ENCODE measurements at regions not wholly inside any gene's neighbourhood (a gene's known extent, or its start where the extent isn't known, plus 50 kb on each side); places are given as distances from the start of the nearest gene placed in this dataset.

DNA sequence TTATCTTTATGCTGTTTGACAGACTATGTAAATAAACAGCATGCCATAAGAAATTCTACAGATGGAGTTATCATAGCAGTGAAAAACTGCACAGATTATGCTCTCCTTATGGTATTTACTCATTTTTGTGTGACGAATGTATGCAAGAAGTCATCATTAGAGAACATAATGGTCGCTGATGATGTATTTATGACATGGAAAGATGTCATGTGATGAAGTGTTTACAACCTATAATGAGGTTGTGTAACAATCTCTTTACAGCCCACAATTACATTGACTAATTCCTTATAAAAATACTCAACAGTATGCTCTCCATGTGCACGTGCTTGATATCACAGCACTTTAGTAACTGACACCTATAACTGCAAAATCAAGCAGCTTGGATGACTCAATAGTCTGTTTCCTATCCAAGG is 192.4 kb downstream of the BMP2 start:
- no peaks in the 10 kb centered on the region for H3K4me1 ChIP-seq (ENCODE audit: control insufficient read depth, insufficient read depth, low read depth, low read length)
- no peak for DNase-seq
- peaks cover 2% of the 10 kb centered on the region for H3K9me3 ChIP-seq (ENCODE audit: control insufficient read depth, low read length)
- H2BK15ac ChIP-seq (ENCODE audit: low read depth, poor library complexity, severe bottlenecking) = no peak overlapping the region
- no peak overlapping the region for H3K4me3 ChIP-seq (ENCODE audit: insufficient read depth in 1 of 2, low read depth in 1 of 2, low read length in 2 of 2)
- H2AK5ac ChIP-seq (ENCODE audit: low read length, severe bottlenecking) = no peak overlapping the region
- no peaks in the 10 kb centered on the region for H3K79me1 ChIP-seq (replicated peaks; ENCODE audit: low read length, poor library complexity, severe bottlenecking)
- no peak overlapping the region for H2BK120ac ChIP-seq (ENCODE audit: low read depth, low read length)
- no peaks in the 10 kb centered on the region for H3K27me3 ChIP-seq (ENCODE audit: control insufficient read depth in 1 of 2, insufficient read depth in 1 of 2, low read length in 2 of 2)
- H3K27ac ChIP-seq (ENCODE audit: low read length, poor library complexity, severe bottlenecking) = no peak overlapping the region
- H3K36me3 ChIP-seq (ENCODE audit: control insufficient read depth in 1 of 2, insufficient read depth in 2 of 2, low read depth in 1 of 2, low read length in 2 of 2) = no peaks in the 10 kb centered on the region
- H2AFZ ChIP-seq (ENCODE audit: low read depth, low read length) = no peak overlapping the region
- no peak overlapping the region for H3K18ac ChIP-seq (ENCODE audit: low read depth in 1 of 2, low read length in 2 of 2)
- no peak overlapping the region for H4K91ac ChIP-seq (ENCODE audit: low read length)
- no peak overlapping the region for H3K14ac ChIP-seq (ENCODE audit: low read length in 2 of 2)
- H4K8ac ChIP-seq (ENCODE audit: low read length) = no peak overlapping the region
- WGBS = 38% methylated on average over 2 of the region's 3 CpGs
- H3K4ac ChIP-seq (ENCODE audit: low read depth in 1 of 2, low read length in 2 of 2) = no peak overlapping the region
- H3K9ac ChIP-seq (ENCODE audit: low read length) = no peak overlapping the region
- no peak overlapping the region for H2BK5ac ChIP-seq (ENCODE audit: low read depth, low read length, poor library complexity, severe bottlenecking)
- H3K23ac ChIP-seq (ENCODE audit: low read length in 2 of 2) = no peak overlapping the region
- no peak overlapping the region for H2BK12ac ChIP-seq (ENCODE audit: low read length in 2 of 2)
- no peak overlapping the region for H3K4me2 ChIP-seq (ENCODE audit: low read length, poor library complexity, severe bottlenecking)

DNA sequence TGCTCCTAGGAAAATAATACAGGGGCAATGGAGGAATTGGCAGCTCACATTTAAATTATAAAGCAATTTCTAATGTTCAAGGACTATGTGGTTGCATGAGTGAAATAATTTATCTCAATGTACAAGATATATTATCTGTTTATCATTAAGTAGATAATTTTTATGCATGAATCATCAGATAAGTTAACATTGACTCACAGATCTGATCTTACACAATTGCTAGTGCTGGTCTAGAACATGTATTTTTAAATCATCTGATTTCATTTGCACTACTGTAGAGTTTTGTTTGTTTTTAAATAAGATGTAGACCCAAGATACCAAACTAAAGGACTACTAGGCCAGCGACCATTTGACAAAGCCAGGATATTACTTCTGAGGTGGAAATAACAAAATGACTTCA is 199.2 kb downstream of the BMP2 start:
- H3K4me1 ChIP-seq (ENCODE audit: control insufficient read depth, insufficient read depth, low read depth, low read length) = no peaks in the 10 kb centered on the region
- no peak overlapping the region for H3K27ac ChIP-seq (ENCODE audit: low read length, poor library complexity, severe bottlenecking)
- no peak overlapping the region for H2AK5ac ChIP-seq (ENCODE audit: low read length, severe bottlenecking)
- no peak overlapping the region for H2BK15ac ChIP-seq (ENCODE audit: low read depth, poor library complexity, severe bottlenecking)
- peaks cover 16% of the 10 kb centered on the region for H3K9me3 ChIP-seq (ENCODE audit: control insufficient read depth, low read length)
- H3K27me3 ChIP-seq (ENCODE audit: control insufficient read depth in 1 of 2, insufficient read depth in 1 of 2, low read length in 2 of 2) = no peaks in the 10 kb centered on the region
- no peak overlapping the region for H2BK12ac ChIP-seq (ENCODE audit: low read length in 2 of 2)
- no peak overlapping the region for H3K9ac ChIP-seq (ENCODE audit: low read length)
- no peak overlapping the region for H3K4ac ChIP-seq (ENCODE audit: low read depth in 1 of 2, low read length in 2 of 2)
- no peak overlapping the region for H3K4me3 ChIP-seq (ENCODE audit: insufficient read depth in 1 of 2, low read depth in 1 of 2, low read length in 2 of 2)
- H3K18ac ChIP-seq (ENCODE audit: low read depth in 1 of 2, low read length in 2 of 2) = no peak overlapping the region
- no peak overlapping the region for H2BK5ac ChIP-seq (ENCODE audit: low read depth, low read length, poor library complexity, severe bottlenecking)
- no peaks in the 10 kb centered on the region for H3K36me3 ChIP-seq (ENCODE audit: control insufficient read depth in 1 of 2, insufficient read depth in 2 of 2, low read depth in 1 of 2, low read length in 2 of 2)
- no peaks in the 10 kb centered on the region for H3K79me1 ChIP-seq (replicated peaks; ENCODE audit: low read length, poor library complexity, severe bottlenecking)
- H3K4me2 ChIP-seq (ENCODE audit: low read length, poor library complexity, severe bottlenecking) = no peak overlapping the region
- H4K91ac ChIP-seq (ENCODE audit: low read length) = no peak overlapping the region
- peak; percentile 10 for DNase-seq
- H3K23ac ChIP-seq (ENCODE audit: low read length in 2 of 2) = no peak overlapping the region
- H4K8ac ChIP-seq (ENCODE audit: low read length) = no peak overlapping the region
- WGBS = no CpG with 5 or more reads among the region's 1 CpG
- no peak overlapping the region for H2AFZ ChIP-seq (ENCODE audit: low read depth, low read length)
- no peak overlapping the region for H3K14ac ChIP-seq (ENCODE audit: low read length in 2 of 2)
- H2BK120ac ChIP-seq (ENCODE audit: low read depth, low read length) = no peak overlapping the region

DNA sequence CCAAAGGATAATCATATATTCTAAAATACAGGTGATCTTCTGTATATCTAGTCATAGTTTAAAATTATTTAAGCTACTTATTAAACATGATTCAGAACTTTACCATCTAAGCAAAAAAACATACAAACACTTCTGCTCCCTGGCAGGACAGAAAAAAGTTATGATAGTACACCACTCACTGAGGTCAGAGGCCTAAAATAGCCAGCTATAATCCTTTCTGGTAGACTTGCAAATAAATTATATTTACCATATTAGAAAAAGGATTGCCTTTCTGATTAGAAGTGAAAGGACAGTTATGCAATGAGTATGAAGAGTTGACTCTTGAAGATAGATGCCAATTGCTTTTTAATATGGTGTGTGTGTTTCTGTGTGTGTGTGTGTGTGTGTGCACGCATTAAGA is 207.4 kb downstream of the BMP2 start:
- Histone ChIP-seq H2BK12ac (ENCODE audit: low read length in 2 of 2) (no peak overlapping the region), H3K36me3 (ENCODE audit: control insufficient read depth in 1 of 2, insufficient read depth in 2 of 2, low read depth in 1 of 2, low read length in 2 of 2) (no peaks in the 10 kb centered on the region), H3K23ac (ENCODE audit: low read length in 2 of 2) (no peak overlapping the region), H4K8ac (ENCODE audit: low read length) (no peak overlapping the region), H2AFZ (ENCODE audit: low read depth, low read length) (no peak overlapping the region), H3K9me3 (ENCODE audit: control insufficient read depth, low read length) (peaks cover 14% of the 10 kb centered on the region), H3K9ac (ENCODE audit: low read length) (no peak overlapping the region), H2BK120ac (ENCODE audit: low read depth, low read length) (no peak overlapping the region), H2BK15ac (ENCODE audit: low read depth, poor library complexity, severe bottlenecking) (no peak overlapping the region), H3K4me3 (ENCODE audit: insufficient read depth in 1 of 2, low read depth in 1 of 2, low read length in 2 of 2) (no peak overlapping the region), H3K4ac (ENCODE audit: low read depth in 1 of 2, low read length in 2 of 2) (no peak overlapping the region), H3K4me1 (ENCODE audit: control insufficient read depth, insufficient read depth, low read depth, low read length) (no peaks in the 10 kb centered on the region), H4K91ac (ENCODE audit: low read length) (no peak overlapping the region), H3K27me3 (ENCODE audit: control insufficient read depth in 1 of 2, insufficient read depth in 1 of 2, low read length in 2 of 2) (no peaks in the 10 kb centered on the region), H2AK5ac (ENCODE audit: low read length, severe bottlenecking) (no peak overlapping the region), H3K18ac (ENCODE audit: low read depth in 1 of 2, low read length in 2 of 2) (no peak overlapping the region), H3K14ac (ENCODE audit: low read length in 2 of 2) (no peak overlapping the region), H3K27ac (ENCODE audit: low read length, poor library complexity, severe bottlenecking) (no peak overlapping the region), H2BK5ac (ENCODE audit: low read depth, low read length, poor library complexity, severe bottlenecking) (no peak overlapping the region), H3K79me1 (replicated peaks; ENCODE audit: low read length, poor library complexity, severe bottlenecking) (no peaks in the 10 kb centered on the region), H3K4me2 (ENCODE audit: low read length, poor library complexity, severe bottlenecking) (no peak overlapping the region)
- WGBS = 98% methylated on average over 1 of the region's 1 CpG
- no peak for DNase-seq

DNA sequence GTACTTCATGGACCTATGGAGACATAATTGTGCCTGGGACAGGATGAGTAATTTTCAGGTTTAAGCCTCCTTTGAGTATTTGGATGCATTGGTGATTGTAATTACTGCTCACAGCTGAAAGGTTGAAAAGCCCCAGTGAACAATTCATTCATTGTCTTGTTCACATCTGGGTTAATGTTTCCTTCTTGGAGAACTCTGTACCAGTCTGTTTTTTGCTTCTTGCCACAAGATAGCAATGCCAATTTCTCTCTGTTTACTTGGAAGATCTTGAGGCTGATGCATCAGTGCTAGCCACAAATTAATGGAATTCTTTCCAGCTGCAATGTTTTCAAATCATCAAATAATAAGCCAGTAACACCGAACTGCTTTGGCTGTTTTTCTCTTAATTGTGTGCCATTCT is 207.8 kb downstream of the BMP2 start:
- H3K27ac ChIP-seq (ENCODE audit: low read length, poor library complexity, severe bottlenecking) = no peak overlapping the region
- H3K23ac ChIP-seq (ENCODE audit: low read length in 2 of 2) = no peak overlapping the region
- no peak overlapping the region for H2BK15ac ChIP-seq (ENCODE audit: low read depth, poor library complexity, severe bottlenecking)
- DNase-seq = no peak
- no peak overlapping the region for H3K4me2 ChIP-seq (ENCODE audit: low read length, poor library complexity, severe bottlenecking)
- H3K14ac ChIP-seq (ENCODE audit: low read length in 2 of 2) = no peak overlapping the region
- no peak overlapping the region for H3K4ac ChIP-seq (ENCODE audit: low read depth in 1 of 2, low read length in 2 of 2)
- H2BK120ac ChIP-seq (ENCODE audit: low read depth, low read length) = no peak overlapping the region
- no peak overlapping the region for H2BK12ac ChIP-seq (ENCODE audit: low read length in 2 of 2)
- H4K8ac ChIP-seq (ENCODE audit: low read length) = no peak overlapping the region
- no peak overlapping the region for H3K4me3 ChIP-seq (ENCODE audit: insufficient read depth in 1 of 2, low read depth in 1 of 2, low read length in 2 of 2)
- H3K79me1 ChIP-seq (replicated peaks; ENCODE audit: low read length, poor library complexity, severe bottlenecking) = no peaks in the 10 kb centered on the region
- no peak overlapping the region for H3K18ac ChIP-seq (ENCODE audit: low read depth in 1 of 2, low read length in 2 of 2)
- H3K9me3 ChIP-seq (ENCODE audit: control insufficient read depth, low read length) = peaks cover 14% of the 10 kb centered on the region
- H3K9ac ChIP-seq (ENCODE audit: low read length) = no peak overlapping the region
- H3K27me3 ChIP-seq (ENCODE audit: control insufficient read depth in 1 of 2, insufficient read depth in 1 of 2, low read length in 2 of 2) = no peaks in the 10 kb centered on the region
- WGBS = no CpG with 5 or more reads among the region's 1 CpG
- no peak overlapping the region for H2BK5ac ChIP-seq (ENCODE audit: low read depth, low read length, poor library complexity, severe bottlenecking)
- no peaks in the 10 kb centered on the region for H3K36me3 ChIP-seq (ENCODE audit: control insufficient read depth in 1 of 2, insufficient read depth in 2 of 2, low read depth in 1 of 2, low read length in 2 of 2)
- no peak overlapping the region for H4K91ac ChIP-seq (ENCODE audit: low read length)
- H2AFZ ChIP-seq (ENCODE audit: low read depth, low read length) = no peak overlapping the region
- no peaks in the 10 kb centered on the region for H3K4me1 ChIP-seq (ENCODE audit: control insufficient read depth, insufficient read depth, low read depth, low read length)
- no peak overlapping the region for H2AK5ac ChIP-seq (ENCODE audit: low read length, severe bottlenecking)
